ENCODE measurements at regions not wholly inside any gene's neighbourhood (a gene's known extent, or its start where the extent isn't known, plus 50 kb on each side); places are given as distances from the start of the nearest gene placed in this dataset.

DNA sequence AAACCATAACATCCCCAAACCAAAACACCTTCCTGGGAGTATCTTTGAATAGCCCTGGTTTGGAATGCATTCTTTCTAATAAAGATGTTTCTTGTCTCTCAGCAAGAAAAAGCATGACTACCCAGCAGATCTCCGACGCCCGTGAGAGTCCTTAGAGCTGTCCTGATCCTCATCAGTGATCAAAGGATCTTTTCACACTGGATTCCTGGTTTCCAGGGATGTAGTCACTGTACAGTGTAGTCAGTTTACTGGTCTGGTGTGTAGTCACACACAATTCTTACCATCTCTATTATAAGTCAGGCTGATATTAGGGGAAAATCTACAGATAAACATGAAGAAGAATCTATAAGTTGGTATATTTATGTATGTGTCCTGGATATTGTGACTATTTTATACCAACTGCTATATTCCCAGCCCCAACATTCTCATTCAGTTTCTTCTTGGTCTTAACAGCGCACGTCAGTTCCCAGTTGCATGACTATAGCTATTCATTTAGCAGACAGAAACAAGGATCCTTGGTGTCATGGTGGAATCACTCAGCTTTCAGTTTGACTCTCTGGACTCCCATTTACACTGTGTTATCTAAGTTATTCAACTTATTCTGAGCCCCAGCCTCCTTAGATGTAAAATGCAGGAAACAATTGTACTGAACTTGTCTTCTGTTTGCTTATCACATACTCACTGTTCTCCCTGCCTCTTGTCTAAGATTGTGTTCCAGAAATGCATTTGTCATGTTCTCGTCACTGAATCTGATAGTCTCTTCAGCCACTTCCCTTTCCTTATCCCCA is 68.3 kb downstream of the SLIT2 start:
- Histone ChIP-seq H3K27me3 (ENCODE audit: control insufficient read depth, insufficient read depth, low read length) (no peaks in the 10 kb centered on the region), H3K4me3 (ENCODE audit: low read depth in 2 of 2, low read length in 2 of 2) (no peak overlapping the region), H3K4me1 (ENCODE audit: control insufficient read depth, insufficient read depth, low read length) (no peaks in the 10 kb centered on the region), H3K36me3 (ENCODE audit: control insufficient read depth, insufficient read depth, low read length) (no peaks in the 10 kb centered on the region), H3K27ac (ENCODE audit: low read length) (no peak overlapping the region), H3K9me3 (ENCODE audit: control insufficient read depth, insufficient read depth, low read depth, low read length) (no peaks in the 10 kb centered on the region)
- no peak for ATAC-seq
- TF ChIP-seq SIN3A (IDR thresholded peaks at IDR 0.05; ENCODE audit: borderline replicate concordance, insufficient read depth, low read depth, low read length) = no peak
- TF ChIP-seq, protein P1, sequence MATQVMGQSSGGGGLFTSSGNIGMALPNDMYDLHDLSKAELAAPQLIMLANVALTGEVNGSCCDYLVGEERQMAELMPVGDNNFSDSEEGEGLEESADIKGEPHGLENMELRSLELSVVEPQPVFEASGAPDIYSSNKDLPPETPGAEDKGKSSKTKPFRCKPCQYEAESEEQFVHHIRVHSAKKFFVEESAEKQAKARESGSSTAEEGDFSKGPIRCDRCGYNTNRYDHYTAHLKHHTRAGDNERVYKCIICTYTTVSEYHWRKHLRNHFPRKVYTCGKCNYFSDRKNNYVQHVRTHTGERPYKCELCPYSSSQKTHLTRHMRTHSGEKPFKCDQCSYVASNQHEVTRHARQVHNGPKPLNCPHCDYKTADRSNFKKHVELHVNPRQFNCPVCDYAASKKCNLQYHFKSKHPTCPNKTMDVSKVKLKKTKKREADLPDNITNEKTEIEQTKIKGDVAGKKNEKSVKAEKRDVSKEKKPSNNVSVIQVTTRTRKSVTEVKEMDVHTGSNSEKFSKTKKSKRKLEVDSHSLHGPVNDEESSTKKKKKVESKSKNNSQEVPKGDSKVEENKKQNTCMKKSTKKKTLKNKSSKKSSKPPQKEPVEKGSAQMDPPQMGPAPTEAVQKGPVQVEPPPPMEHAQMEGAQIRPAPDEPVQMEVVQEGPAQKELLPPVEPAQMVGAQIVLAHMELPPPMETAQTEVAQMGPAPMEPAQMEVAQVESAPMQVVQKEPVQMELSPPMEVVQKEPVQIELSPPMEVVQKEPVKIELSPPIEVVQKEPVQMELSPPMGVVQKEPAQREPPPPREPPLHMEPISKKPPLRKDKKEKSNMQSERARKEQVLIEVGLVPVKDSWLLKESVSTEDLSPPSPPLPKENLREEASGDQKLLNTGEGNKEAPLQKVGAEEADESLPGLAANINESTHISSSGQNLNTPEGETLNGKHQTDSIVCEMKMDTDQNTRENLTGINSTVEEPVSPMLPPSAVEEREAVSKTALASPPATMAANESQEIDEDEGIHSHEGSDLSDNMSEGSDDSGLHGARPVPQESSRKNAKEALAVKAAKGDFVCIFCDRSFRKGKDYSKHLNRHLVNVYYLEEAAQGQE (IDR thresholded peaks at IDR 0.05; ENCODE audit: insufficient read depth in 1 of 2, low read depth in 2 of 2, low read length in 1 of 2) = no peak
- no peak for TF ChIP-seq POLR2AphosphoS5 (IDR thresholded peaks at IDR 0.05; ENCODE audit: low read depth, low read length)
- no peak for TF ChIP-seq TCF7L2 (IDR thresholded peaks at IDR 0.05; ENCODE audit: low read depth, low read length)
- no peak for TF ChIP-seq CTCF (IDR thresholded peaks at IDR 0.05)
- no TSS peak for BruUV-seq (replicated peaks)
- intact Hi-C loops (cut with micrococcal nuclease; ENCODE audit: unreplicated experiment) = no loop called here
- in situ Hi-C loops (cut with HindIII; ENCODE audit: low pct_unique_long_range_greater_than_20kb, low sequenced_read_pairs) = no loop called here
- DNase-seq (ENCODE audit: low read depth, low spot score) = no peak
- CTCF ChIA-PET = no interaction called here
- POLR2A ChIA-PET = no interaction called here

- H3K27me3 ChIP-seq (ENCODE audit: control insufficient read depth, insufficient read depth, low read length) = no peaks in the 10 kb centered on the region
- H3K9me3 ChIP-seq (ENCODE audit: control insufficient read depth, insufficient read depth, low read depth, low read length) = no peaks in the 10 kb centered on the region
- BruUV-seq (replicated peaks) = no TSS peak
- DNase-seq (ENCODE audit: low read depth, low spot score) (no peak), ATAC-seq (no peak)
- H3K4me3 ChIP-seq (ENCODE audit: low read depth in 2 of 2, low read length in 2 of 2) = no peak overlapping the region
- POLR2A ChIA-PET = interaction anchor here (0.7 kb wide), 1 partner anchor 74 kb away, joined by 3 read pairs; no protein-coding TSS in a partner anchor
- H3K36me3 ChIP-seq (ENCODE audit: control insufficient read depth, insufficient read depth, low read length) = no peaks in the 10 kb centered on the region
- no peak overlapping the region for H3K27ac ChIP-seq (ENCODE audit: low read length)
- CTCF ChIA-PET = no interaction called here
- TF ChIP-seq POLR2AphosphoS5 (IDR thresholded peaks at IDR 0.05; ENCODE audit: low read depth, low read length) = no peak
- TF ChIP-seq TCF7L2 (IDR thresholded peaks at IDR 0.05; ENCODE audit: low read depth, low read length) = no peak
- no peak for TF ChIP-seq SIN3A (IDR thresholded peaks at IDR 0.05; ENCODE audit: borderline replicate concordance, insufficient read depth, low read depth, low read length)
- TF ChIP-seq, protein P1 (IDR thresholded peaks at IDR 0.05; ENCODE audit: insufficient read depth in 1 of 2, low read depth in 2 of 2, low read length in 1 of 2) = no peak
- TF ChIP-seq CTCF (IDR thresholded peaks at IDR 0.05) = no peak
- no peaks in the 10 kb centered on the region for H3K4me1 ChIP-seq (ENCODE audit: control insufficient read depth, insufficient read depth, low read length)
- in situ Hi-C loops (cut with HindIII; ENCODE audit: low pct_unique_long_range_greater_than_20kb, low sequenced_read_pairs) (no loop called here), intact Hi-C loops (cut with micrococcal nuclease; ENCODE audit: unreplicated experiment) (no loop called here)
Measured at GRCh38 chr4:20323991-20324390, 72.3 kb downstream of the SLIT2 start.
